Lung microvascular endothelial cell (primary cell): ENCODE measurements at regions not wholly inside any gene's neighbourhood (a gene's known extent, or its start where the extent isn't known, plus 50 kb on each side); places are given as distances from the start of the nearest gene placed in this dataset.
A peak's percentile ranks its signal among the peaks of the same experiment; 100 is the strongest.
"Not testable (repeated sequence)": the region's sequence is repeated elsewhere in the genome, so short reads cannot be mapped to it uniquely, and the experiment has no call there.

Source experiments
- DNase-seq, 2 donors: peaks; one replicate each; pipeline versions ENCODE4 v3.0.0 to v3.0.0-alpha.2; 2010; ENCODE audit warnings: low read depth in 2 of 2

DNA sequence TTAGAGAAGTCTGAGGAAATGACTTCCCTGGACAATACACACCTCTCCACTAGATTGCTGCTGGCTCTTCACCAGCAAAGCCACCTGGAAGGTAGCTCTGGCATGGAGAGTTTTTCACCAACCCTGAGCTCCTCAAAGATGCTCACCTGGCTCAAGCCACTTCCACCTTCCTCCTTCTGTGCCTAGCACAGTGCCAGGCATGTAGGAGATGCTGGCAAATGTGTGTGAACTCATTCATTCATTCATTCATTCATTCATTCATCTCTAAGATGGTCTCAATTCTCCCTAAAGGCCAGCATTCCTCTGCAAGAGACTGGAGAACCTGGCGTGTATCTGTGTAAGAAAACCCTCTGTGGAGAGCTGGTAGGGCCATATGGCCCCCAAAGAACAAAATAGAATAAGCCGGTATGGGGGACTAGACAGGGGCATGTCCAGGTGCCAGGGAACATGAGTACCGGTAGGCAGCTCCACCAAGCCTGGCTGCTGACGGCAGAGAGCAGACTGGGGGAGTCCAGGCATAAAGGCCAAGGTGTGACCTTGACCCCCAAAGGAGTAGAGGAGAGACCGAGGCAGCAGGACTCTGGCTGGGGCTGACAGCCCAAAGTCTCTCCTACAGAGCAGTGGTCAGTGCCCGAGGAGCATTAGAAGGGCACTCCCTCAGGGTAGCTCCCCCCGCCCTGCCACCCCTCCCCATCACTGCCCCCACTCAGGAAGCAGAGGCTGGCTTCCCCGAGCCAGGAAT, 132.2 kb upstream of the TNRC6C start:
- DNase-seq: no peak

DNA sequence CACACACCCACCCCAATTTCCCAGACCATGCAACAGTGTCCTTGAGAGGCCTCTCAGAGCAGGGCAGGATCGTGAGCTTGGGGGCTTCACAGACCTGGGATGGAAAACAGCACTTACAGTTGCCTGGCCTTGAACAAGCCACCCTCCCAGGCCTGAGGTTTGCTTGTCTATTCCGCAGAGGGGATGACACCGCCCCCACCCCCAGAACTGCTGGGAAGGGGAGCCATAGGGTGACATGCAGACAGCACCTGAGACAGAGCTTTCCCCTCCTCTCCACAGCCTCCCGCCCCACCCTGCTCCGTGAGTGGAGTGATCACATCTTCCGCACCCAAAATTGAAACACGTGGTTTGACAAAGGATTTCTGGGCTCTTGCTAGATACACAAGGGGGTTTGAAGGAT, 131.5 kb upstream of the TNRC6C start:
- no peak for DNase-seq

DNA sequence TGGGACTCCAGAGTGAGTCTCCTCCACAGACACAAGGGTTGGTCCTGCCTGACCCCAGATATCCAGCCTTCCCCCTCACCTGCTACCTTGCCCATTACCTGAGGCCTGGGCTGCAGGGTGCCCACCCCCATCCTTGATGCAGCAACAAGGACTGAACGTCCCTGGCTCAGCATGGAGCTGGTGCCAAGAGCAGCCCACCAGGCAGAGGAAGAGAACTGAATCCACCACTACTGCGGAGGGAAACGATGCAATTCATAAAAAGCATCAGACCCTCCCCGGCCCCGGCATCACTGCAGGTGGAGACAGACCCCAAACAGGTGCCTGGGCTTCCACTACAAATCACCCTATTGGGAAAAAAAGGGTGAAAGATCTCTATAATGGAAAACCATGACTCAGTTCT, 131.0 kb upstream of the TNRC6C start:
- DNase-seq: no peak

- DNase-seq: no peak
Measured at GRCh38 chr17:77828749-77829539, 129.6 kb upstream of the TNRC6C start.

DNA sequence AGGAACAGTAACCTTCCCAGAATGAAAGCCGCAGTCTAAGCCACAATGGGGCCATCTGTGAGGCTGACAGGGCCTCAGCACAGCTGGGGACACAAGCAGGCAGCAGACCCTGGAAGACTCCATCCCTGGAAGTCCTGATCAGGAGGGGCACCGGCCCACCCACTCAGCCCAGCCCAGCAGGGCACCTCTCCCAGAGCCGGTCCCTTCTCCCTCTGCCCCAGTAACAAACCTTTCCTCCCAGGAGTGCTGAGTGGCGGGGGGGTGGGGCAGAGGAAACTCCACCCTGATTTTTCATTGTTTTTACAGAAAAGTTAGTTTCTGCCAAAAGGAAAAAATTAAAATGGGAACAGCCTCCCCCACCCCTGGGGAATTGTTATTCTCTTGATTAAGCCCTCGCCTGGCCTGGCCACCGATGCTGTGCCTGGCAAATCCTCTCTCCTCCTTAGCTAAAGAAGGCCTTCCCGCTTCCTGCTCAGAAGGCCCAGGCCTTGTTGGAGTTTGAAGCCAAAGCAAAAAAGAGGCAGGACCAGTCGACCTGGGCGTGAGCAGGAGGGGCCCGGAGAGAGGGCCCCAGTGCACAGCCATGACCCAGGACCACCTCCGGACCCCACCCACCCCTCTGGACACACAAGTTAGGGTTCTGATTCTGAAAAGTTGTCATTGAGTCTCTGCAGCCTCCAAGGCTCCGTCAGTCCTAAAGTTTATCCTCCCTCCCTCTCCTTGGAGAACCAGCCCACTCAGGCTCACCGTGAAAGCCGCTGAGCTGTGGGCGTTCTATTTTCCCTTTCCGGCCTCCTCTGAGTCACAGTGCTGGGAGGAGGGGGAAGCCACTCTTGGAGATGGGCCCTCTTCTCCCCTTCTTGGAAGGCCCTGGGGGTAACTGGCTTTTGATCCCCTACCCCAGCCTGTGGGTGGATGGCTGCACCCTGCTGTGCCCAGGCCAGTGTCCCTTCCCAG, 128.4 kb upstream of the TNRC6C start:
- DNase-seq: peak; percentile 27 to 77

DNA sequence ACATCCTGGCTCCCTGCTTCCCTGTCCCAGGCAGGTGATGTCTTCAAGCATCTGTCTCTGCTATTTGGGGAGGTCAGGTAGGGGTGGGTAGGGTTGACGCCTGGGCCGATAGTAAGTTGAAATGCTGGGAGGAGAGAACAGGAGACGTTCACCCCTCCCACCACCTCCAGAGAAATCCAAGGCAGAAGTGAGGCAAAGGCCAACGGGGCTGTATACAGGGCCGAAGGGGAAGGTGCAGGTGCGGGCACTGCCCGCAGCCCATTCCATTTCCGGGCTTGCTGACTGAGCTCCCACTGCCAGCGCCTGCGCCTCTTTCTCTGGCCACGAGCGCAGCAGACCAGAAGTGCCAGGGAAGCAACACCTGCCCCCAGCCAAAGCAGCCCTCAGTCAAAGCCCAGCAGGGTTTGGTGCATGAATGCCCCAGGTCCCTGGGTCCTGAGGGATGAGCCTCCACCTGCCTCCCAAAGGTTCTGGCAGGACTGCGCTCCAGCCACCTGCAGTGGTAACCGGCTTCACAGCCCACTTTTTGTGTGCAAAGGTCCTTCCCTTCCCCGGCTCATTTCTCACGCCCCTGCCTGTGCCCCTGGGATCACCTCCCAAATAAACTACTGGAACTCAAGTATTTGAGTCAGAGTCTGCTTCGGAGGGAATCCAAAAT, 127.6 kb upstream of the TNRC6C start:
- DNase-seq: no peak

DNA sequence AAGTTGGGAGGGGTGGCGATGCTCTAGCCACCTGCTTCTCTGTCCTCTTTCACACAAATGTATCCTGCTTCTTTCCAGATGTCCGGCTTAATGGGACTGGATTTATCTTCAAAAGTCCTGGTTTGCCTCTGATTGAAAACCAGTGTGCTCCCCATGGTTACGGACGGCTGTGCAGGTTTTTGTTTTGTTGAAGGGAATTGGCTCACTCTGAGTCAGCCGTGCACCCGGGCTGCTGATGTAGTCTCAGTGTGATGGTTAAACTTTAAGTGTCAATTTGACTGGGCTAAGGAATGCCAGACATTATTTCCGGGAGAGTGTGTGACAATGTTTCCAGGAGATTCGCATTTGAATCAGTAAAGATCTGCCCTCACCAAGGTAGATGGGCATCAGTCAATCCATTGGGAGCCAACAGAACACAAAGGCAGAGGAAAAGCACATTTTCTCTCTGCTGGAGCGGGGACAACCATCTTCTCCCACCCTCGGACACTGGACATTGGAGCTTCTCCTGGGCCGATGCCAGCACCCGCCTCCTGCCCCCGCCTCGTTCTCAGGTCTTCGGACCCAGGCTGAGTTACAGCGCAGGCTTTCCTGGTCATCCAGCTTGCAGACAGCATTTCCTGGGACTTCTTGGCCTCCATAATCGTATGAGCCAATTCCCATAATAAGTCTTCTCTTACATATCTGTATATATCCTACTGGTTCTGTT, 126.9 kb upstream of the TNRC6C start:
- DNase-seq: peak in 1 of 2 donors; percentile 84

- no peak for DNase-seq
Measured at GRCh38 chr17:77832180-77832560, 126.3 kb upstream of the TNRC6C start.

GRCh38 chr17:77833769-77834168, 124.7 kb upstream of the TNRC6C start:
- DNase-seq: no peak

GRCh38 chr17:77834170-77835115, 124.1 kb upstream of the TNRC6C start:
- peak; percentile 30 to 85 for DNase-seq

GRCh38 chr17:77836557-77837041, 121.9 kb upstream of the TNRC6C start:
- no peak for DNase-seq

DNA sequence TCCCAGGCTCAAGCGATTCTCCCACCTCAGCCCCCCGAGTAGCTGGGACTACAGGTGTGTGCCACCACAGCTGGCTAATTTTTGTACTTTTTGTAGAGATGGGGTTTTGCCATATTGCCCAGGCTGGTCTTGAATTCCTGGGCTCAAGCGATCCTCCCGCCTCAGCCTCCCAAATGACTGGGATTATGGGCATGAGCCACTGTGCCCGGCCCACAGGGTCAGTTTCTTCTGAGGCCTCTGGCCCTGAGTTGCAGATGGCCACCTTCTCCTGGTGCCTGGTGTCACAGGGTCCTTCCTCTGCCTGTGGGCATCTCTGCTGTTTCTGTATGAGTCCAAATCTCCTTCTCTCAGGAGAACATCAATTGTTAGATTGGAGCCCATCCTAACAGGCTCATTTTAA, 121.4 kb upstream of the TNRC6C start:
- not testable (repeated sequence) for DNase-seq

DNA sequence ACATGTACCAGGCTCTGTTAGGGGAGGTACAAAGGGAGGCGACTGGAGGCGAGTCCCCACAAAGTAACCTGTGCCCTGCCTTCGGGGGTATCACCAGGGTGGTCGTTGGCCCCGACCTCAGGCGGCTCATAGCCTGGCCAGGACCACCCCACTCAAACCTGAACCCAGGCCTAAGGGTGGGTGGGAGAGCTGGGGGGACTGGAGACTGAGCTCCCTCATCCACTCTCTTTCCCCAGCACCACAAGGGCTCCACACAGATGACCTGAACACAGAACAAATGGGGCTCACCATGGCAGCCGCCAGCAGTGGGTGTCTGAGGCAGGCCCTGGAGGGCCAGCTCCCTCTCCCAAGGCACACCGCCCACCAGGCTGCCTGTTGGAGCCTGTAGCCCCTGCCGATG, 120.6 kb upstream of the TNRC6C start:
- DNase-seq: no peak

GRCh38 chr17:77838748-77839697, 119.5 kb upstream of the TNRC6C start:
- DNase-seq: no peak

- DNase-seq: peak; percentile 17 to 61
Measured at GRCh38 chr17:77839698-77840512, 118.6 kb upstream of the TNRC6C start.

GRCh38 chr17:77840513-77841165, 117.9 kb upstream of the TNRC6C start:
- no peak for DNase-seq
